CD14-positive monocyte (primary cell): ENCODE measurements at regions not wholly inside any gene's neighbourhood (a gene's known extent, or its start where the extent isn't known, plus 50 kb on each side); places are given as distances from the start of the nearest gene placed in this dataset.

Source experiments
- DNase-seq, 3 donors: peaks; one replicate each; pipeline ENCODE4 v3.0.0-alpha.2; 2011 to 2022
- H2AFZ ChIP-seq: 2 replicates; pipeline ENCODE4 v1.6.0; 2012; ENCODE audit warnings: mild to moderate bottlenecking, low read depth, low read length, inconsistent platforms; ENCODE audit not compliant: insufficient read depth, poor library complexity, severe bottlenecking
- H3K27ac ChIP-seq, 2 donors: 1 replicate in 1 of 2; 2 replicates in 1 of 2; pipeline ENCODE4 v1.5.1; 2012 to 2013; ENCODE audit warnings: low read length in 2 of 2, control low read depth in 1 of 2, inconsistent platforms in 1 of 2, low read depth in 1 of 2, mild to moderate bottlenecking in 1 of 2
- H3K27me3 ChIP-seq, 2 donors: one replicate each; pipeline versions ENCODE4 v1.6.0 to v1.6.1; 2011 to 2013; ENCODE audit warnings: low read length in 2 of 2; ENCODE audit not compliant: control insufficient read depth in 2 of 2, insufficient read depth in 2 of 2
- H3K36me3 ChIP-seq, 2 donors: replicated peaks in 1 of 2; 1 replicate in 1 of 2; 2 replicates in 1 of 2; pipeline versions ENCODE4 v1.5.1 to v1.6.1; 2012 to 2013; ENCODE audit warnings: low read length in 2 of 2, control low read depth in 1 of 2, inconsistent platforms in 1 of 2, mild to moderate bottlenecking in 1 of 2; ENCODE audit not compliant: insufficient read depth in 2 of 2, control insufficient read depth in 1 of 2
- H3K4me1 ChIP-seq, 2 donors: 1 replicate in 1 of 2; 2 replicates in 1 of 2; pipeline versions ENCODE4 v1.5.1 to v1.6.1; 2012 to 2013; ENCODE audit warnings: low read length in 2 of 2, control low read depth in 1 of 2, inconsistent platforms in 1 of 2, mild to moderate bottlenecking in 1 of 2, moderate library complexity in 1 of 2; ENCODE audit not compliant: insufficient read depth in 2 of 2, control insufficient read depth in 1 of 2
- H3K4me2 ChIP-seq: replicated peaks from 2 replicates; pipeline ENCODE3; 2012; ENCODE audit warnings: low read length, moderate library complexity, mild to moderate bottlenecking; ENCODE audit not compliant: poor library complexity, severe bottlenecking; ENCODE audit errors: extremely low read depth
- H3K4me3 ChIP-seq, 3 experiments: fragments of 200-600 bp in 1 of 3; sonication (generic) in 1 of 3; replicated peaks in 1 of 3; 1 replicate in 2 of 3; 2 replicates in 1 of 3; pipeline ENCODE4 v1.5.1; 2011 to 2013; ENCODE audit warnings: low read length in 3 of 3, mild to moderate bottlenecking in 3 of 3, control low read depth in 2 of 3, low read depth in 2 of 3, inconsistent platforms in 1 of 3, moderate library complexity in 1 of 3
- H3K79me2 ChIP-seq: 2 replicates; pipeline ENCODE4 v1.6.0; 2012; ENCODE audit warnings: mild to moderate bottlenecking, control low read depth, inconsistent platforms, low read length, moderate library complexity; ENCODE audit not compliant: insufficient read depth
- H3K9ac ChIP-seq: 2 replicates; pipeline ENCODE4 v1.6.0; 2017; ENCODE audit warnings: low read length, mild to moderate bottlenecking; ENCODE audit not compliant: insufficient read depth, poor library complexity, severe bottlenecking
- H3K9me3 ChIP-seq, 2 donors: replicated peaks in 1 of 2; 1 replicate in 1 of 2; 2 replicates in 1 of 2; pipeline versions ENCODE4 v1.5.1 to v1.6.1; 2012 to 2013; ENCODE audit warnings: low read length in 2 of 2, control low read depth in 1 of 2; ENCODE audit not compliant: control insufficient read depth in 1 of 2, insufficient read depth in 1 of 2
- H4K20me1 ChIP-seq: 2 replicates; pipeline ENCODE4 v1.6.0; 2012; ENCODE audit warnings: mild to moderate bottlenecking, low read length, control low read depth, moderate library complexity; ENCODE audit not compliant: insufficient read depth
- H3K27ac Mint-ChIP-seq, 7 donors: one replicate each; pipeline ENCODE4 v1.8.0; 2020; ENCODE audit warnings: mild to moderate bottlenecking in 7 of 7, mixed read lengths in 7 of 7, moderate library complexity in 6 of 7, inconsistent platforms in 2 of 7
- H3K27me3 Mint-ChIP-seq, 3 donors: one replicate each; pipeline ENCODE4 v1.8.0; 2021 to 2022; ENCODE audit warnings: low read depth in 3 of 3, mild to moderate bottlenecking in 3 of 3, mixed read lengths in 3 of 3, moderate library complexity in 3 of 3, inconsistent platforms in 1 of 3
- H3K36me3 Mint-ChIP-seq, 2 donors: one replicate each; pipeline ENCODE4 v1.8.0; 2020; ENCODE audit warnings: mixed read lengths in 2 of 2, inconsistent platforms in 1 of 2, mild to moderate bottlenecking in 1 of 2
- H3K4me1 Mint-ChIP-seq: one replicate; pipeline ENCODE4 v1.8.0; 2020; ENCODE audit warnings: mild to moderate bottlenecking, mixed read lengths
- H3K4me3 Mint-ChIP-seq, 2 donors: one replicate each; pipeline ENCODE4 v1.8.0; 2020; ENCODE audit warnings: mild to moderate bottlenecking in 2 of 2, mixed read lengths in 2 of 2, moderate library complexity in 1 of 2
- H3K9me3 Mint-ChIP-seq, 7 donors: one replicate each; pipeline ENCODE4 v1.8.0; 2020 to 2022; ENCODE audit warnings: mixed read lengths in 7 of 7, mild to moderate bottlenecking in 6 of 7, moderate library complexity in 6 of 7, inconsistent platforms in 2 of 7
- WGBS: methylation state at CpG from one replicate; pipeline ENCODE4 v1.1.5; 2013; ENCODE audit warnings: missing lambda C conversion rate; ENCODE audit not compliant: insufficient coverage; 5-methylcytosine and 5-hydroxymethylcytosine counted together
- intact Hi-C, 2 donors: fragments of 100-400 bp; cut with micrococcal nuclease; formaldehyde crosslinking; loops; one replicate each; pipeline versions ENCODE4 v1.15.0 to v1.15.1; 2023
- TF ChIP-seq, protein P1 (sequence below): fragments of 200-600 bp; IDR thresholded peaks from one replicate; pipeline ENCODE4 v1.8.0; 2022; ENCODE audit warnings: antibody characterized with exemption, mild to moderate bottlenecking

DNA sequence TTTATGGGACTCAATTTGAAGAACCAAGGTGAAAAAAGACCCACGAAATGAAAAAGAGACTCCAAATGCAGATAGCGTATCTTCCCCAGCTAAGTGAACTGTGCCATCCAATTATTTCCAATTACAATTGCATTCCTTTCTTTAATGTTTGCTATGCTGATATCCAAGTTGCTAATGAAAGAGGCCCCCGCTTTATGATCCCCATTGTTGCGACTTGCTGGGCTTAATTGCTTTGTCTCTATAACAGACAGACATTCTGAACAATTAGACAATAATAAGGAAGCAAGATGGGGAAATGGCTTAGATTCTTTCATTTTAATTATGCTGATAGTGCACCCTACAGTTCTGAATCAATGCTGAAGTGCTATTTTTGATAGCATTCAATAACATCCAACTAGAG is 354.3 kb downstream of the KIF4B start:
- Histone ChIP-seq H2AFZ (no peak overlapping the region), H3K36me3 (no peaks in the 10 kb centered on the region), H4K20me1 (no peaks in the 10 kb centered on the region), H3K27ac (no peak overlapping the region), H3K9me3 (no peaks in the 10 kb centered on the region), H3K4me2 (no peak overlapping the region), H3K4me3 (no peak overlapping the region), H3K79me2 (no peaks in the 10 kb centered on the region), H3K4me1 (no peaks in the 10 kb centered on the region), H3K9ac (no peak overlapping the region), H3K27me3 (no peaks in the 10 kb centered on the region)
- DNase-seq = no peak
- no peaks in the 10 kb centered on the region for H3K4me1 Mint-ChIP-seq
- peaks cover 0 to 2% (median 0%) of the 10 kb centered on the region in 3 donors for H3K27me3 Mint-ChIP-seq
- TF ChIP-seq, protein P1, sequence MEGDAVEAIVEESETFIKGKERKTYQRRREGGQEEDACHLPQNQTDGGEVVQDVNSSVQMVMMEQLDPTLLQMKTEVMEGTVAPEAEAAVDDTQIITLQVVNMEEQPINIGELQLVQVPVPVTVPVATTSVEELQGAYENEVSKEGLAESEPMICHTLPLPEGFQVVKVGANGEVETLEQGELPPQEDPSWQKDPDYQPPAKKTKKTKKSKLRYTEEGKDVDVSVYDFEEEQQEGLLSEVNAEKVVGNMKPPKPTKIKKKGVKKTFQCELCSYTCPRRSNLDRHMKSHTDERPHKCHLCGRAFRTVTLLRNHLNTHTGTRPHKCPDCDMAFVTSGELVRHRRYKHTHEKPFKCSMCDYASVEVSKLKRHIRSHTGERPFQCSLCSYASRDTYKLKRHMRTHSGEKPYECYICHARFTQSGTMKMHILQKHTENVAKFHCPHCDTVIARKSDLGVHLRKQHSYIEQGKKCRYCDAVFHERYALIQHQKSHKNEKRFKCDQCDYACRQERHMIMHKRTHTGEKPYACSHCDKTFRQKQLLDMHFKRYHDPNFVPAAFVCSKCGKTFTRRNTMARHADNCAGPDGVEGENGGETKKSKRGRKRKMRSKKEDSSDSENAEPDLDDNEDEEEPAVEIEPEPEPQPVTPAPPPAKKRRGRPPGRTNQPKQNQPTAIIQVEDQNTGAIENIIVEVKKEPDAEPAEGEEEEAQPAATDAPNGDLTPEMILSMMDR = no peak
- no peaks in the 10 kb centered on the region for H3K36me3 Mint-ChIP-seq
- H3K27ac Mint-ChIP-seq = no peak overlapping the region
- WGBS = no CpG with 5 or more reads among the region's 4 CpGs
- H3K4me3 Mint-ChIP-seq = no peak overlapping the region
- intact Hi-C loops = no loop called here
- H3K9me3 Mint-ChIP-seq = peaks cover 0 to 2% (median 0%) of the 10 kb centered on the region in 7 donors

DNA sequence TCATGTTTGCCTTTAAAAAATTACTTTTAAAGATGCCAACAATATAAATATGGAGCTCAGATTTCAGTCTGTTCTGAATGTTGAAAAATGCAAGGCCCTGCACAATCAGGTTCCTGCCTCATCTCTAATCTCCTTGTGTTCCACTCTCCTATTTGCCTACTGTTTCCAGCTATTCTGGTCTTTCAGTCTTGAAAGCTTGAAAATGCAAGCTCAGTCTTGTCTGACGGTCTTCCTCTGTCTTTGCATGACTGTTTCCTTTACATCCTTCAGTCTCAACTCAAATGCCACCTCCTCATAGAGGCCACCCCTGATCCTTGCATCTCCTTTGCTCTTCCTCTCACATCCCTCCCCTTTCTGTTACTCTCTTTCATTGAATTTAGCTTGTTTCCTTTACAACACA is 354.9 kb downstream of the KIF4B start:
- H3K9me3 Mint-ChIP-seq = peaks cover 0 to 4% (median 0%) of the 10 kb centered on the region in 7 donors
- no peak overlapping the region for H3K9ac ChIP-seq
- DNase-seq = no peak
- H3K79me2 ChIP-seq = no peaks in the 10 kb centered on the region
- TF ChIP-seq, protein P1 = no peak
- H3K4me3 Mint-ChIP-seq = no peak overlapping the region
- H3K4me1 ChIP-seq = no peaks in the 10 kb centered on the region
- H3K36me3 ChIP-seq = no peaks in the 10 kb centered on the region
- H3K27me3 Mint-ChIP-seq = peaks cover 0 to 2% (median 0%) of the 10 kb centered on the region in 3 donors
- H4K20me1 ChIP-seq = no peaks in the 10 kb centered on the region
- no peaks in the 10 kb centered on the region for H3K9me3 ChIP-seq
- no peaks in the 10 kb centered on the region for H3K27me3 ChIP-seq
- H3K4me2 ChIP-seq = no peak overlapping the region
- no peak overlapping the region for H3K4me3 ChIP-seq
- H3K27ac ChIP-seq = no peak overlapping the region
- 46% methylated on average over 1 of the region's 1 CpG for WGBS
- H2AFZ ChIP-seq = no peak overlapping the region
- no peaks in the 10 kb centered on the region for H3K36me3 Mint-ChIP-seq
- H3K27ac Mint-ChIP-seq = no peak overlapping the region
- no peaks in the 10 kb centered on the region for H3K4me1 Mint-ChIP-seq
- intact Hi-C loops = no loop called here
